Activated naive CD4-positive, alpha-beta T cell treated with anti-CD3 and anti-CD28 coated beads, Interleukin-2, amount 10 ng/mL, durations not matched to agents 7 days and 5 days (primary cell): ENCODE measurements at regions not wholly inside any gene's neighbourhood (a gene's known extent, or its start where the extent isn't known, plus 50 kb on each side); places are given as distances from the start of the nearest gene placed in this dataset.

Experiments
- CTCF ChIA-PET: fragments of 350-600 bp; sonication (Branson Sonifier 250); formaldehyde crosslinking; loops from one replicate; lab custom pipeline; 2021; ENCODE audit warnings: antibody characterized with exemption; lab: Charles Lee
- DNase-seq: peaks from one replicate; pipeline ENCODE4 v3.0.0-alpha.2; 2020
- H3K27ac Mint-ChIP-seq: one replicate; pipeline ENCODE4 v1.8.0; 2021; ENCODE audit warnings: mild to moderate bottlenecking, moderate library complexity, mixed read lengths
- H3K27me3 Mint-ChIP-seq: one replicate; pipeline ENCODE4 v1.8.0; 2021; ENCODE audit warnings: mild to moderate bottlenecking, mixed read lengths
- H3K36me3 Mint-ChIP-seq: one replicate; pipeline ENCODE4 v1.8.0; 2021; ENCODE audit warnings: mixed read lengths
- H3K4me1 Mint-ChIP-seq: one replicate; pipeline ENCODE4 v1.8.0; 2021; ENCODE audit warnings: mixed read lengths
- H3K4me3 Mint-ChIP-seq: one replicate; pipeline ENCODE4 v1.8.0; 2021; ENCODE audit warnings: mild to moderate bottlenecking, moderate library complexity, mixed read lengths
- H3K9me3 Mint-ChIP-seq: one replicate; pipeline ENCODE4 v1.8.0; 2021; ENCODE audit warnings: mixed read lengths

DNA sequence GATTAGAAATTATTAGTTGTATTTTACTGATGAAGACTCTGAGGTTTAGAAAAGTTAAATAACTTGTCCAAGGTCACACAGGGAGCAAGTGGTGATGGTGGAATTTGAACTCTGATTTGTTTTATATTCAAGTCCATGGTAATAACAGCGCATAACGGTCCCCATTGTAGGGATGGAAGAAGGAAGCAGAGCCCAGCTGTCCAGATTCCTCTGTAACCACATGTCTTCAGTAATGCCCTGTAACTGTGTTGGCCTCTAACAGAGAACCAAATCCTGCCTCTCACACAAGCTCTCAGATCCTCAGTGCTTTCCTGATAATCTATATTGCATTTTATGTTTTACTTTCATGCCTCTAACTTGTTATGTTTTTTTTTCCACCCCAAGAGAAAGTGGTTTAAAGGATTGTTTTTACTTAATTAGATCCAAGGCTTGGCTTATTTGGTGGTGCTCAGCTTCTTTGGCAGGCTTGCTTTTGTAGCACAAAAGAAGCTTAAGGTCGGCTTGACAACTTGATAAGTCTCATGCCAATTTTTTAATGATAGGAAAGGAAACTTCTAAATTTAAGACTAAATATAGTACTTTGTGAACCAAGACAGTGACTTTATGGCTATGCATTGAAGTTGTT lies 105.1 kb upstream of the SEL1L start:
- no peaks in the 10 kb centered on the region for H3K9me3 Mint-ChIP-seq
- H3K4me1 Mint-ChIP-seq: no peaks in the 10 kb centered on the region
- H3K27me3 Mint-ChIP-seq: no peaks in the 10 kb centered on the region
- CTCF ChIA-PET: interaction anchor here (0.9 kb wide), 1 partner anchor 10 kb away, joined by 3 read pairs; no protein-coding TSS in a partner anchor
- H3K36me3 Mint-ChIP-seq: no peaks in the 10 kb centered on the region
- H3K4me3 Mint-ChIP-seq: no peak overlapping the region
- H3K27ac Mint-ChIP-seq: no peak overlapping the region
- no peak for DNase-seq

DNA sequence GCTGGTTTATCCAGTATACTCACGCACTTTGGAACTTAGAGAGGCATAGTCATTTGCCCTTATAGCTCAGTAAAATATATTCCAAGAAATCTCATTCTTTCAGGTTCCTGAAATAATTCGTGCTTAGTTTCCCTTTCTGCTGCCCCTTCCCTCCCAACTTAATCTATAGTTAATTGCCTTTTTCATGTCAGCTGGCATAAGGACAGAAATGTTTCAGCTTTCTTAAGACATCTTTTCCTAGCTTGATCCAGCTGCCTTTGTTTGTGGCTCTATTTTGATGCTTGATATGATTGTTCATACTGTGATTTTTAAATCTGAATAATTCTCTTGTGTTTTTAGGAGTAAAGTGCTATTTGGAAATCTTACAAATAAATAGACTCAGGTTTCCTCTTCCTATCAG lies 120.0 kb upstream of the SEL1L start:
- CTCF ChIA-PET: no interaction called here
- Mint-ChIP-seq H3K9me3 (peaks cover 3% of the 10 kb centered on the region), H3K27ac (no peak overlapping the region), H3K4me3 (no peak overlapping the region), H3K4me1 (no peaks in the 10 kb centered on the region), H3K36me3 (no peaks in the 10 kb centered on the region), H3K27me3 (no peaks in the 10 kb centered on the region)
- no peak for DNase-seq

DNA sequence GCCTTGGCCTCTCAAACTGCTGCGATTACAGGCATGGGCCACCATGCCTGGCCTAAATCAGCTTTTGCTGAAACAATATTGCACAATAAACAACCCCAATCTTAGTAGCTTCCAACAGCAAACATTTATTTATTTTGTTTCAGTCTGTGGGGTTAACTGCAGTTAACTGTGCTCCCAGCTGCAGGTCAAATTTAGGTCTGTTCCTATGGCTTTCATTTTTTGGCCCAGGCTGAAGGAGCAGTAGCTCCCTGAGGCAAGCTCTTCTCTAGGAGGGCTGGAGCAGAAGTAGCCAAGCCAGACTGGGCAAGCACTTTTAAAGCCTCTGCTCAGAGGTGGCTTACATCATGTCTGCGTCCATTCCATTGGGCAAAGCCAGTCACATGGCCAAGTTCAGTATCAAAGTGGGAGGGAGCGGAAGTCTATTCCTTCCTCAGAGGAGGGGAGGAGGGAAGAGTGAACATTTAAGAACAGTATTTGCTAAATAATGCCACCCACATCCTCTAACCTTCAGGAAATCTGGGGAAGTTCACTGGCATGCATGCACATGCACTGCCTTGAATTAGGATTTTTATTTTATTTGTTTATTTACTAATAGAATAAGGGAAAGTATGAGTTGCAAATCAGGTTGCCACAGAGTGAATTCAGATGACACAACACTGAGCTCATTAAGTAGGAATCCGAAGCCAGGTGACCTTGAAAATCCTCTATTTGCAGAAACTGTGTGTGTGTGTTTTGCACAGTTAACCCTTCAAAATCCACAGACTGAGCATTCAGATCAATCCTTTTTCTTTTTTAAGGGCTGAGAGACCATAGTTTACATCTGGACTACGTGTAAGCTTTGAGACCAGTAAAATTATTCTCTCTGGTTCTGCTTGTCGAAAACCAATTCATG lies 122.0 kb upstream of the SEL1L start:
- no peak for DNase-seq
- Mint-ChIP-seq H3K4me1 (no peaks in the 10 kb centered on the region), H3K4me3 (no peak overlapping the region), H3K9me3 (peaks cover 3% of the 10 kb centered on the region), H3K36me3 (no peaks in the 10 kb centered on the region), H3K27ac (no peak overlapping the region), H3K27me3 (no peaks in the 10 kb centered on the region)
- CTCF ChIA-PET: no interaction called here

DNA sequence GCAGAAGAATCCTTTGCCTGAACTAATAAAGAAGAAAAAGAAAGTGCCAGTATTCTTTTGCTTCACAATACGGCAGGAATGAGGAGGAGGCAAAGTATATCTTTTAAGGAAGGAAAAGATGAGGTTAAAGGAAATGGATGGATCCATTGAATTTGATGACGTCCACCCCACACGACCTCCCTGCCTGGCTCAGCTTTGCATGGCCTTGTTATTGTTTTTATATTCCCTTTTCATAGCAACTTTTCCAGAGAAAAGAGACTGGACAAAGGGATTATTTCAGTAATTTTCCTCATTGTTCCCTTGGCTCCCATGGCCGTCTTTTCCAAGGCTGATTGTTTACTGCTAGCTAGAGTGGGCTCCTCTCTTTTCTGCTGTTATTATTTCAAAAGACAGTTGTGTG lies 123.2 kb upstream of the SEL1L start:
- no peak overlapping the region for H3K27ac Mint-ChIP-seq
- no peak for DNase-seq
- CTCF ChIA-PET: no interaction called here
- peaks cover 3% of the 10 kb centered on the region for H3K9me3 Mint-ChIP-seq
- no peaks in the 10 kb centered on the region for H3K27me3 Mint-ChIP-seq
- no peak overlapping the region for H3K4me3 Mint-ChIP-seq
- no peaks in the 10 kb centered on the region for H3K4me1 Mint-ChIP-seq
- H3K36me3 Mint-ChIP-seq: no peaks in the 10 kb centered on the region

DNA sequence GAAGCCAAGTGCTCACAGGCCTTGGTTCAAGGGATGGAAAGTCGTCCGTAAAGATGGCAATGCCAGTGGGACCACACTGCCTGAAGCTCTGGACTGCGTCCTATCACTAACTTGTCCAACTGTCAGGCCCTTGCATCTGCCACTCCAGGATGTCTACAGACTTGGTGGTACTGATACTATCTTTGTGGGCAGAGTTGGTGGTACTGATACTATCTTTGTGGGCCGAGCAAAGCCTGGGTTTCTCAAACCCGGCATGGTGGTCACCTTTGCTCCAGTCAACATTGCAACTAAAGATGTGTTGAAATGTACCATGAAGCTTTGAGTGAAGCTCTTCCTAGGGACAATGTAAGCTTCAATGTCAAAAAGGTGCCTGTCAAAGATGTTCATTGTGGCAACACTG lies 128.4 kb upstream of the SEL1L start:
- Mint-ChIP-seq H3K4me1 (no peaks in the 10 kb centered on the region), H3K9me3 (no peaks in the 10 kb centered on the region), H3K27me3 (no peaks in the 10 kb centered on the region), H3K36me3 (no peaks in the 10 kb centered on the region), H3K4me3 (no peak overlapping the region), H3K27ac (no peak overlapping the region)
- CTCF ChIA-PET: no interaction called here
- DNase-seq: no peak

DNA sequence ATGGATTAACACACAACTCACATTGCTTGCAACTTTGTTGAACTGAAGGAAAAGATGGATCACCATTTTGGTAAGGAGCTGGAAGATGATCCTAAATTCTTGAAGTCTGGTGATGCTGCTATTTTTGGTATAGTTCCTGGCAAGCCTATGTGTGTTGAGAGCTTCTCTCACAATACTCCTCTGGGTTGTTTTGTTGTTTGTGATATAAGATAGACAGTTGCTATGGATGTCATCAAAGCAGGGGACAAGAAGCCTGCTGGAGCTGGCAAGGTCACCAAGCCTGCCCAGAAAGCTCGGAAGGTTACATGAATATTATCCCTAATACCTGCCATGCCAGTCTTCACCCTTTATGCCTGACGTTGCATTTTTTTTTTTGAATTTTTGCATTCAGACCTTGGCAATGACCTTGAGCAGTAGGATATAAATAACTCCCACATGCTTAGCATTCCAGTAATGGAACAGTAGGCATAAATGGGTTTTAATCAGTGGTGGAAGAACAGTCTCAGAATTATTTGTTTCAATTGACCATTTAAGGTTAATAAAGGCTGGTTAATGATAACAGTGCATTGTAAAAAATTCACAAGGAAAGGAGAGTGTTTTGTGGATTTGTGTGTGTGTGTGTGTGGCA lies 129.0 kb upstream of the SEL1L start:
- H3K9me3 Mint-ChIP-seq: peaks cover 2% of the 10 kb centered on the region
- CTCF ChIA-PET: no interaction called here
- no peaks in the 10 kb centered on the region for H3K36me3 Mint-ChIP-seq
- no peak overlapping the region for H3K27ac Mint-ChIP-seq
- no peak overlapping the region for H3K4me3 Mint-ChIP-seq
- H3K4me1 Mint-ChIP-seq: no peaks in the 10 kb centered on the region
- no peaks in the 10 kb centered on the region for H3K27me3 Mint-ChIP-seq
- no peak for DNase-seq

DNA sequence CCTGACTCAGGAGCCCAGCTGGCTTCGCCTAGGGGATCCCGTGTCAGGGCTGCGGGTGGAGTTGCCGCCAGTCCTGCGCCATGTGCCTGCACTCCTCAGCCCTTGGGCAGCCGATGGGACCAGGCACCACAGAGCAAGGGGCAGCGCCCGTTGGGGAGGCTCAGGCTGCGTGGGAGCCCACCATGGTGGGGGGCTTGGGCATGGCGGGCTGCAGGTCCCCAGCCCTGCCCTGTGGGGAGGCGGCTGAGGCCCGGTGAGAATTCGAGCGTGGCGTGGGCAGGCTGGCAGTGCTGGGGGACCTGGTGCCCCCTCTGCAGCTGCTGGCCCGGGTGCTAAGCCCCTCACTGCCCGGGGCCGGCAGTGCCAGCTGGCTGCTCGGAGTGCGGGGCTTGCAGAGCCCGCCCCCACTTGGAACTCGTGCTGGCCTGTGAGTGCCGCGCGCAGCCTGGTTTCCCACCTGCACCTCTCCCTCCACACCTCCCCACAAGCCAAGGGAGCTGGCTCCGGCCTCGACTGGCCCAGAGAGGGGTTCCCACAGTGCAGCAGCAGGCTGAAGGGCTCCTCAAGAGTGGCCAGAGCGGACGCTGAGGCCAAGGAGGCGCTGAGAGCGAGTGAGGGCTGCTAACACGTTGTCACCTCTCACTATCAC lies 135.1 kb upstream of the SEL1L start:
- Mint-ChIP-seq H3K27ac (no peak overlapping the region), H3K4me1 (no peaks in the 10 kb centered on the region), H3K9me3 (peaks cover 2% of the 10 kb centered on the region), H3K36me3 (no peaks in the 10 kb centered on the region), H3K4me3 (no peak overlapping the region), H3K27me3 (no peaks in the 10 kb centered on the region)
- CTCF ChIA-PET: no interaction called here
- no peak for DNase-seq

DNA sequence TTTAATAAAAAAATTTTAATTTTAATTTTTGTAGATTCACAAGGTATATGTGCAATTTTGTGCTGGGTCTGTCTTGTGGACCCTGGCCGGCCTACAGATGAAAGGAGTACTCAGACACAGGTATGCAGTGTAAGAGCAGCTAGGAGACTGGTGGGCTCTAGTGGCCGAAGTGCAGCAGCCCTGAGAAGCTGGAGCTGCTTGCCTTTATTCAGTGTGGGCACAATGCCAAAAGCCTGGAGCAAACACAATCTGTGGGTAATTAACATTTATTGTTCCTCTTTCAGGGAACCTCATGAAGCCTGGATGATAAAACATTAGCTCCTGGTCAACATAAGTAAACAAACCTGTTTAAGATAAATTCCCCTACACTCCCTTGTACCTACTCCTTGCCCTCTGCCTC lies 135.7 kb upstream of the SEL1L start:
- CTCF ChIA-PET: interaction anchor here (0.6 kb wide), 1 partner anchor 45 kb away, joined by 3 read pairs; no protein-coding TSS in a partner anchor
- Mint-ChIP-seq H3K4me1 (no peaks in the 10 kb centered on the region), H3K27me3 (no peaks in the 10 kb centered on the region), H3K36me3 (no peaks in the 10 kb centered on the region), H3K4me3 (no peak overlapping the region), H3K9me3 (peaks cover 2% of the 10 kb centered on the region), H3K27ac (no peak overlapping the region)
- DNase-seq: no peak

DNA sequence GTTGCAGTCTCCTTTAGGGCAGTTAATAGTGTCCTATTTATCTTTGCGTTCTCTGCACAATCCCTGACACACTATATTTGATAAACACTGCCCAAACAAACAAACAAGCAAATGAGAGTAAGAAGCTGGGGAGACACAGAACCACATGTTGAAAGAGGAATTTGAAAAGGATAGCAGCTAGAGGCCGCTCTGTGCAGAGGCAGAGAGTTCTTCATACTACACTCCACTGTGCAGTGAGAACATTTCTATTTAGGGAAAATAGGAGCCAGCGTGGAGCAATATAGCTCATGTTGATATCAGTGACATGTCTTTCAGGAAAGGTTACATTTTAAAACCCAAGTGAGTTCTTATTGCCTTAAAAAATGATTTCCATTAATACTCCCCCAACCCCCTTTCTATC lies 140.3 kb upstream of the SEL1L start:
- H3K4me1 Mint-ChIP-seq: no peaks in the 10 kb centered on the region
- H3K9me3 Mint-ChIP-seq: peaks cover 3% of the 10 kb centered on the region
- H3K27ac Mint-ChIP-seq: no peak overlapping the region
- no peaks in the 10 kb centered on the region for H3K36me3 Mint-ChIP-seq
- no peak for DNase-seq
- no peak overlapping the region for H3K4me3 Mint-ChIP-seq
- no peaks in the 10 kb centered on the region for H3K27me3 Mint-ChIP-seq
- CTCF ChIA-PET: no interaction called here

DNA sequence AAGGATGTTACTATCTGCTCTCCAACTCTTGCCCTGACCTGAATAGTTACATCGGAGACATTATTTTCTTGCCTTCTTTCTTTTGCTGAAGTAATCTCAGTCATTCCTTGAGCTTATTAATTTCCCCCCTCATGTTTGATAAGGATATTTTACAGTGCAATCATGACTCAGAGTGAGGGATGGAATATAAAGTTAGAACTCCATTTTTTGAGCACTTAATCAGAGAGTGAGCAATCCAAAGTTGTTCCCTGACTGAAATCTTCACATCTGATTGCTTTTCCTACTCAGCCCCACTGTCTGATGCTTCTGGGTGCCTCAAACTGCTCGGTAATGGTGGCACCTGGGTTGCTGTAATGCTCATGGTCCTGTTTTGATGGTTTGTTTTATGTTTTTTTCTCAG lies 142.7 kb upstream of the SEL1L start:
- Mint-ChIP-seq H3K4me3 (no peak overlapping the region), H3K36me3 (no peaks in the 10 kb centered on the region), H3K9me3 (peaks cover 3% of the 10 kb centered on the region), H3K27ac (no peak overlapping the region), H3K4me1 (no peaks in the 10 kb centered on the region), H3K27me3 (peaks cover under 1% of the 10 kb centered on the region)
- no peak for DNase-seq
- CTCF ChIA-PET: no interaction called here

DNA sequence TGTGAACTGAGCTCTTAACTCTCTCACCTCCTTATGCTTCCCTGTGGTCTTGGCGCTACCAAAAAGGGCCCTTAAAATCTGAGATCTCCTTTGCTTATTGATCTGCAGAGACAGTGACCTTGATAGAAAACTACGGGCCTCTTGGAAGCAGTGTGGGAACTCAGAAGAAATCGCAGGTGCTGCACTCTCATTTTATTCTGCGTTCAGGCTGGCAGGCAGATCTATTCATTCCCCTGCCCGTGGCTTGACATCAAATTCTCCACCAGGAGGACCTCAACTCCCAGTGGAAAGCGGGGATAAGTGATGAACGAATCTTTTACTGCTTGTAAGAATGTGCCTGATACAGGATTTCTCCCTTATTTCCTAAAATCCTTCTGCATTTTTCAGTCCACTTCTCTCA lies 143.2 kb upstream of the SEL1L start:
- Mint-ChIP-seq H3K36me3 (no peaks in the 10 kb centered on the region), H3K4me1 (no peaks in the 10 kb centered on the region), H3K9me3 (peaks cover 3% of the 10 kb centered on the region), H3K27me3 (peaks cover 4% of the 10 kb centered on the region), H3K4me3 (no peak overlapping the region), H3K27ac (no peak overlapping the region)
- CTCF ChIA-PET: no interaction called here
- no peak for DNase-seq

DNA sequence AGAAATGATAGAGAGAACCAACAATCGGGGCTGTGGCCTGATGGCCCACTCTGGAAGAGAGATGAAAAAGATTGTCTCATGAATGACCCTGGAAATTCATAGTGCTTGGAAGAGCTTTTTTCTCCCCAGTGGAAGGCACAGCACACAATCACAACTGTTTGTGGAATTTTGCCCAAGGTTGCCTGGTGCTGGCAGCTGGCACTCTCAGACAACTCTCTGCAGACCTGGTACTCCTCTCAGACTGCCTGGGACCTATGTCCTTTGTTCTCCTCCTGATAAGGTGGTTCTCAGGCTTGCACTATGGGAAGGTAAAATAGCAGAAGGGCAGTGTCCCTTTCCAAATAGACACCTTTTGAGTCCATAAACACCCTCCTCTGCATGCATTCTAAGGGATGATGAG lies 144.1 kb upstream of the SEL1L start:
- DNase-seq: no peak
- CTCF ChIA-PET: no interaction called here
- H3K27me3 Mint-ChIP-seq: peaks cover 4% of the 10 kb centered on the region
- H3K9me3 Mint-ChIP-seq: peaks cover 3% of the 10 kb centered on the region
- H3K27ac Mint-ChIP-seq: no peak overlapping the region
- no peak overlapping the region for H3K4me3 Mint-ChIP-seq
- H3K36me3 Mint-ChIP-seq: no peaks in the 10 kb centered on the region
- H3K4me1 Mint-ChIP-seq: no peaks in the 10 kb centered on the region

DNA sequence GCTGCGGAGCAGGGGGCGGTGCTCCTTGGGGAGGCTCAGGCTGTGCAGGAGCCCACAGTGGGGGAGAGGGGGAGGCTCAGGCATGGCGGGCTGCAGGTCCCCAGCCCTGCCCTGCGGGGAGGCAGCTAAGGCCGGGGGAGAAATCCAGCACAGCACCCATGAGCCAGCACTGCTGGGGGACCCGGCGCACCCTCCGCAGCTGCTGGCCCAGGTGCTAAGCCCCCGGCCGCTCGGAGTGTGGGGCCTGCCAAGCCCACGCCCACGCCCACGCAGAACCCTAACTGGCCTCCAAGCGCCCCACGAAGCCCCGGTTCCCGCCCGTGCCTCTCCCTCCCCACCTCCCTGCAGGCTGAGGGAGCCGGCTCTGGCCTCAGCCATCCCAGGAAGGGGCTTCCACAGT lies 145.6 kb upstream of the SEL1L start:
- Mint-ChIP-seq H3K4me3 (no peak overlapping the region), H3K9me3 (peaks cover 3% of the 10 kb centered on the region), H3K36me3 (no peaks in the 10 kb centered on the region), H3K4me1 (no peaks in the 10 kb centered on the region), H3K27ac (no peak overlapping the region), H3K27me3 (peaks cover 4% of the 10 kb centered on the region)
- CTCF ChIA-PET: no interaction called here
- no peak for DNase-seq

DNA sequence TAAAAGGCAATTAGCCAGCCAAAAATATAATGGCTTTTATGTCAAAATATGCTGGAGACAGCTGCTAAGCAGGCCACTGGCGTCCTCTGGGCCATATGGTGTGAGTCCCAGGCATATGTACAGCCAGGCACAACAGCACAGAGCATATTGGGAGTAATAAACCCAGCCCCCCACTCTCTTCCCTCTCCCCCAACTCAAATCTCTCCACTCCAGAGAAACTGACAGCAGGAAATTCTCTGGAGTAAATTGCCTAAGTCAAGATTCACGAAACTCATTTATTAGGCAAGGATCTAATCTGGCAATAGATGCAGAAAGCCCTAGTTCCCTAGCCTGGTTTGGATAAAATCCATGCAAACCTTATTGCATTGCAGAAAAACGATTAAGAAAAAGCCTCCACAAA lies 147.9 kb upstream of the SEL1L start:
- no peaks in the 10 kb centered on the region for H3K36me3 Mint-ChIP-seq
- H3K27me3 Mint-ChIP-seq: peaks cover 4% of the 10 kb centered on the region
- DNase-seq: no peak
- H3K4me1 Mint-ChIP-seq: no peaks in the 10 kb centered on the region
- H3K27ac Mint-ChIP-seq: no peak overlapping the region
- CTCF ChIA-PET: no interaction called here
- peaks cover 3% of the 10 kb centered on the region for H3K9me3 Mint-ChIP-seq
- no peak overlapping the region for H3K4me3 Mint-ChIP-seq
